Activated CD4-positive, alpha-beta T cell treated with anti-CD3 and anti-CD28 coated beads, Interleukin-10, Interleukin-2, amounts not matched to agents 100 ng/mL and 50 ng/mL, durations not matched to agents 16 hours and 8 hours (primary cell): ENCODE measurements at regions not wholly inside any gene's neighbourhood (a gene's known extent, or its start where the extent isn't known, plus 50 kb on each side); places are given as distances from the start of the nearest gene placed in this dataset.
"Not testable (repeated sequence)": the region's sequence is repeated elsewhere in the genome, so short reads cannot be mapped to it uniquely, and the experiment has no call there.

Source experiments
- DNase-seq: peaks from one replicate; pipeline ENCODE4 v3.0.0-alpha.2; 2020

- no peak for DNase-seq
Measured at GRCh38 chr10:65602182-65602865, 1323.5 kb upstream of the LRRTM3 start.

- DNase-seq, result no peak
Measured at GRCh38 chr10:65611592-65611991, 1314.2 kb upstream of the LRRTM3 start.

- no peak for DNase-seq
Measured at GRCh38 chr10:65614956-65615565, 1310.8 kb upstream of the LRRTM3 start.

GRCh38 chr10:65618126-65618525 lies 1307.7 kb upstream of the LRRTM3 start:
- DNase-seq, result no peak

GRCh38 chr10:65620404-65621048 lies 1305.3 kb upstream of the LRRTM3 start:
- no peak for DNase-seq

- DNase-seq, result no peak
Measured at GRCh38 chr10:65622608-65623007, 1303.2 kb upstream of the LRRTM3 start.

- DNase-seq, result no peak
Measured at GRCh38 chr10:65628493-65629139, 1297.2 kb upstream of the LRRTM3 start.

- no peak for DNase-seq
Measured at GRCh38 chr10:65660006-65660405, 1265.8 kb upstream of the LRRTM3 start.

GRCh38 chr10:65670087-65670486 lies 1255.7 kb upstream of the LRRTM3 start:
- DNase-seq, result no peak

- DNase-seq, result not testable (repeated sequence)
Measured at GRCh38 chr10:65670596-65670995, 1255.2 kb upstream of the LRRTM3 start.

- no peak for DNase-seq
Measured at GRCh38 chr10:65675236-65675635, 1250.6 kb upstream of the LRRTM3 start.

- no peak for DNase-seq
Measured at GRCh38 chr10:65684896-65685295, 1240.9 kb upstream of the LRRTM3 start.

- DNase-seq, result no peak
Measured at GRCh38 chr10:65701168-65701776, 1224.6 kb upstream of the LRRTM3 start.

GRCh38 chr10:65708057-65708456 lies 1217.8 kb upstream of the LRRTM3 start:
- no peak for DNase-seq

- no peak for DNase-seq
Measured at GRCh38 chr10:65710306-65710705, 1215.5 kb upstream of the LRRTM3 start.

- DNase-seq, result no peak
Measured at GRCh38 chr10:65719790-65720189, 1206.0 kb upstream of the LRRTM3 start.

GRCh38 chr10:65720901-65721300 lies 1204.9 kb upstream of the LRRTM3 start:
- no peak for DNase-seq

GRCh38 chr10:65723525-65723924 lies 1202.3 kb upstream of the LRRTM3 start:
- DNase-seq, result peak; percentile 16

- DNase-seq, result no peak
Measured at GRCh38 chr10:65735382-65735781, 1190.5 kb upstream of the LRRTM3 start.

- no peak for DNase-seq
Measured at GRCh38 chr10:65742906-65743305, 1182.9 kb upstream of the LRRTM3 start.

- no peak for DNase-seq
Measured at GRCh38 chr10:65751218-65751617, 1174.6 kb upstream of the LRRTM3 start.

GRCh38 chr10:65751896-65752295 lies 1173.9 kb upstream of the LRRTM3 start:
- no peak for DNase-seq

- DNase-seq, result no peak
Measured at GRCh38 chr10:65753532-65753931, 1172.3 kb upstream of the LRRTM3 start.
